Activated CD4-positive, alpha-beta T cell treated with anti-CD3 and anti-CD28 coated beads, Interleukin-2, amount 10 ng/mL, durations not matched to agents 24 days and 14 days (primary cell): ENCODE measurements at regions not wholly inside any gene's neighbourhood (a gene's known extent, or its start where the extent isn't known, plus 50 kb on each side); places are given as distances from the start of the nearest gene placed in this dataset.

ENCODE experiments used
- DNase-seq: peaks from one replicate; pipeline ENCODE4 v3.0.0; 2022
- H3K27ac Mint-ChIP-seq: one replicate; pipeline ENCODE4 v1.8.0; 2022; ENCODE audit warnings: mild to moderate bottlenecking, mixed read lengths
- H3K27me3 Mint-ChIP-seq: one replicate; pipeline ENCODE4 v1.8.0; 2022; ENCODE audit warnings: mixed read lengths
- H3K36me3 Mint-ChIP-seq: one replicate; pipeline ENCODE4 v1.8.0; 2022; ENCODE audit warnings: low read depth, mild to moderate bottlenecking, mixed read lengths
- H3K4me1 Mint-ChIP-seq: one replicate; pipeline ENCODE4 v1.8.0; 2021; ENCODE audit warnings: mixed read lengths
- H3K4me3 Mint-ChIP-seq: one replicate; pipeline ENCODE4 v1.8.0; 2022; ENCODE audit warnings: mild to moderate bottlenecking, moderate library complexity, mixed read lengths
- H3K9me3 Mint-ChIP-seq: one replicate; pipeline ENCODE4 v1.8.0; 2021; ENCODE audit warnings: mixed read lengths
- intact Hi-C: fragments of 100-400 bp; cut with micrococcal nuclease; formaldehyde crosslinking; loops from one replicate; pipeline ENCODE4 v1.15.1; 2023

- Mint-ChIP-seq H3K27me3 (no peaks in the 10 kb centered on the region), H3K9me3 (no peaks in the 10 kb centered on the region), H3K36me3 (no peaks in the 10 kb centered on the region), H3K4me1 (no peaks in the 10 kb centered on the region), H3K27ac (no peak overlapping the region), H3K4me3 (no peak overlapping the region)
- no peak for DNase-seq
- intact Hi-C loops = no loop called here
These were observed 438.6 kb downstream of the TSHZ3 start for GRCh38 chr19:30910485-30911240.

- Mint-ChIP-seq H3K36me3 (no peaks in the 10 kb centered on the region), H3K27ac (no peak overlapping the region), H3K4me1 (no peaks in the 10 kb centered on the region), H3K9me3 (no peaks in the 10 kb centered on the region), H3K4me3 (no peak overlapping the region), H3K27me3 (no peaks in the 10 kb centered on the region)
- intact Hi-C loops = no loop called here
- DNase-seq = no peak
These were observed 440.0 kb downstream of the TSHZ3 start for GRCh38 chr19:30909216-30909615.

- H3K27me3 Mint-ChIP-seq = no peaks in the 10 kb centered on the region
- no peaks in the 10 kb centered on the region for H3K4me1 Mint-ChIP-seq
- no peaks in the 10 kb centered on the region for H3K9me3 Mint-ChIP-seq
- intact Hi-C loops = no loop called here
- H3K27ac Mint-ChIP-seq = no peak overlapping the region
- DNase-seq = no peak
- H3K4me3 Mint-ChIP-seq = no peak overlapping the region
- H3K36me3 Mint-ChIP-seq = no peaks in the 10 kb centered on the region
These were observed 440.9 kb downstream of the TSHZ3 start for GRCh38 chr19:30908262-30908771.

- no peaks in the 10 kb centered on the region for H3K36me3 Mint-ChIP-seq
- no peaks in the 10 kb centered on the region for H3K9me3 Mint-ChIP-seq
- no peak for DNase-seq
- no peak overlapping the region for H3K27ac Mint-ChIP-seq
- intact Hi-C loops = no loop called here
- no peaks in the 10 kb centered on the region for H3K4me1 Mint-ChIP-seq
- H3K27me3 Mint-ChIP-seq = no peaks in the 10 kb centered on the region
- H3K4me3 Mint-ChIP-seq = no peak overlapping the region
These were observed 442.4 kb downstream of the TSHZ3 start for GRCh38 chr19:30906871-30907270.

- H3K9me3 Mint-ChIP-seq = no peaks in the 10 kb centered on the region
- no peak overlapping the region for H3K4me3 Mint-ChIP-seq
- intact Hi-C loops = no loop called here
- H3K4me1 Mint-ChIP-seq = no peaks in the 10 kb centered on the region
- no peak for DNase-seq
- H3K36me3 Mint-ChIP-seq = no peaks in the 10 kb centered on the region
- no peak overlapping the region for H3K27ac Mint-ChIP-seq
- H3K27me3 Mint-ChIP-seq = no peaks in the 10 kb centered on the region
These were observed 449.2 kb downstream of the TSHZ3 start for GRCh38 chr19:30900051-30900450.

GRCh38 chr19:30898353-30899103 is 450.7 kb downstream of the TSHZ3 start:
- H3K4me3 Mint-ChIP-seq = no peak overlapping the region
- H3K27ac Mint-ChIP-seq = no peak overlapping the region
- no peaks in the 10 kb centered on the region for H3K27me3 Mint-ChIP-seq
- no peaks in the 10 kb centered on the region for H3K36me3 Mint-ChIP-seq
- no peak for DNase-seq
- H3K4me1 Mint-ChIP-seq = no peaks in the 10 kb centered on the region
- no peaks in the 10 kb centered on the region for H3K9me3 Mint-ChIP-seq
- intact Hi-C loops = no loop called here

GRCh38 chr19:30897553-30897952 is 451.7 kb downstream of the TSHZ3 start:
- H3K4me1 Mint-ChIP-seq = no peaks in the 10 kb centered on the region
- no peaks in the 10 kb centered on the region for H3K36me3 Mint-ChIP-seq
- intact Hi-C loops = no loop called here
- H3K9me3 Mint-ChIP-seq = no peaks in the 10 kb centered on the region
- no peak for DNase-seq
- no peaks in the 10 kb centered on the region for H3K27me3 Mint-ChIP-seq
- H3K27ac Mint-ChIP-seq = no peak overlapping the region
- H3K4me3 Mint-ChIP-seq = no peak overlapping the region

- Mint-ChIP-seq H3K27ac (no peak overlapping the region), H3K36me3 (no peaks in the 10 kb centered on the region), H3K27me3 (no peaks in the 10 kb centered on the region), H3K4me1 (no peaks in the 10 kb centered on the region), H3K4me3 (no peak overlapping the region), H3K9me3 (no peaks in the 10 kb centered on the region)
- no peak for DNase-seq
- intact Hi-C loops = no loop called here
These were observed 452.2 kb downstream of the TSHZ3 start for GRCh38 chr19:30897034-30897433.

GRCh38 chr19:30896554-30896953 is 452.7 kb downstream of the TSHZ3 start:
- no peak overlapping the region for H3K27ac Mint-ChIP-seq
- no peaks in the 10 kb centered on the region for H3K9me3 Mint-ChIP-seq
- no peak for DNase-seq
- H3K4me1 Mint-ChIP-seq = no peaks in the 10 kb centered on the region
- H3K36me3 Mint-ChIP-seq = no peaks in the 10 kb centered on the region
- no peaks in the 10 kb centered on the region for H3K27me3 Mint-ChIP-seq
- intact Hi-C loops = no loop called here
- H3K4me3 Mint-ChIP-seq = no peak overlapping the region

- intact Hi-C loops = no loop called here
- no peaks in the 10 kb centered on the region for H3K36me3 Mint-ChIP-seq
- no peak overlapping the region for H3K4me3 Mint-ChIP-seq
- DNase-seq = no peak
- H3K4me1 Mint-ChIP-seq = no peaks in the 10 kb centered on the region
- H3K9me3 Mint-ChIP-seq = no peaks in the 10 kb centered on the region
- no peaks in the 10 kb centered on the region for H3K27me3 Mint-ChIP-seq
- no peak overlapping the region for H3K27ac Mint-ChIP-seq
These were observed 453.3 kb downstream of the TSHZ3 start for GRCh38 chr19:30895946-30896345.

- H3K27me3 Mint-ChIP-seq = no peaks in the 10 kb centered on the region
- no peaks in the 10 kb centered on the region for H3K9me3 Mint-ChIP-seq
- no peaks in the 10 kb centered on the region for H3K4me1 Mint-ChIP-seq
- H3K27ac Mint-ChIP-seq = no peak overlapping the region
- H3K4me3 Mint-ChIP-seq = no peak overlapping the region
- intact Hi-C loops = no loop called here
- no peaks in the 10 kb centered on the region for H3K36me3 Mint-ChIP-seq
- no peak for DNase-seq
These were observed 458.2 kb downstream of the TSHZ3 start for GRCh38 chr19:30891051-30891450.

- no peaks in the 10 kb centered on the region for H3K4me1 Mint-ChIP-seq
- H3K36me3 Mint-ChIP-seq = no peaks in the 10 kb centered on the region
- no peaks in the 10 kb centered on the region for H3K9me3 Mint-ChIP-seq
- no peak for DNase-seq
- intact Hi-C loops = no loop called here
- no peaks in the 10 kb centered on the region for H3K27me3 Mint-ChIP-seq
- no peak overlapping the region for H3K4me3 Mint-ChIP-seq
- H3K27ac Mint-ChIP-seq = no peak overlapping the region
These were observed 459.2 kb downstream of the TSHZ3 start for GRCh38 chr19:30890033-30890432.

GRCh38 chr19:30888937-30889336 is 460.3 kb downstream of the TSHZ3 start:
- Mint-ChIP-seq H3K36me3 (no peaks in the 10 kb centered on the region), H3K9me3 (no peaks in the 10 kb centered on the region), H3K4me1 (no peaks in the 10 kb centered on the region), H3K4me3 (no peak overlapping the region), H3K27ac (no peak overlapping the region), H3K27me3 (no peaks in the 10 kb centered on the region)
- no peak for DNase-seq
- intact Hi-C loops = no loop called here

GRCh38 chr19:30887042-30887441 is 462.2 kb downstream of the TSHZ3 start:
- Mint-ChIP-seq H3K4me3 (no peak overlapping the region), H3K27ac (no peak overlapping the region), H3K4me1 (no peaks in the 10 kb centered on the region), H3K9me3 (no peaks in the 10 kb centered on the region), H3K36me3 (no peaks in the 10 kb centered on the region), H3K27me3 (no peaks in the 10 kb centered on the region)
- DNase-seq = no peak
- intact Hi-C loops = no loop called here
